Upper lobe of right lung (tissue), 1 donor: ENCODE measurements at regions not wholly inside any gene's neighbourhood (a gene's known extent, or its start where the extent isn't known, plus 50 kb on each side); places are given as distances from the start of the nearest gene placed in this dataset.

ENCODE experiments used
- ATAC-seq: fragments of 200-7000 bp; cut with Tn5 transposase; one replicate; pipeline ENCODE4 v1.9.1; 2020; ENCODE audit warnings: mild to moderate bottlenecking, moderate library complexity
- DNase-seq: peaks from one replicate; pipeline ENCODE4 v3.0.0-alpha.2; 2020
- H3K27ac ChIP-seq: fragments of 200-600 bp; one replicate; pipeline ENCODE4 v1.8.0; 2022
- H3K27me3 ChIP-seq: fragments of 200-600 bp; one replicate; pipeline ENCODE4 v1.8.0; 2022; ENCODE audit warnings: mild to moderate bottlenecking
- H3K36me3 ChIP-seq: fragments of 200-600 bp; one replicate; pipeline ENCODE4 v1.8.0; 2022
- H3K4me1 ChIP-seq: fragments of 200-600 bp; one replicate; pipeline ENCODE4 v1.8.0; 2022
- H3K4me3 ChIP-seq: fragments of 200-600 bp; one replicate; pipeline ENCODE4 v1.8.0; 2022; ENCODE audit warnings: mild to moderate bottlenecking
- H3K9me3 ChIP-seq: fragments of 200-600 bp; one replicate; pipeline ENCODE4 v1.8.0; 2022
- intact Hi-C: fragments of 100-400 bp; cut with DNase I; formaldehyde crosslinking; loops from one replicate; pipeline ENCODE4 v1.11.0; 2022
- TF ChIP-seq, protein P1 (sequence below): fragments of 200-600 bp; IDR thresholded peaks from one replicate; pipeline ENCODE4 v1.8.0; 2022; ENCODE audit warnings: antibody characterized with exemption
- donor health status: DM: no; HTN: yes; CAD: no; lungs with severe emphysema.

DNA sequence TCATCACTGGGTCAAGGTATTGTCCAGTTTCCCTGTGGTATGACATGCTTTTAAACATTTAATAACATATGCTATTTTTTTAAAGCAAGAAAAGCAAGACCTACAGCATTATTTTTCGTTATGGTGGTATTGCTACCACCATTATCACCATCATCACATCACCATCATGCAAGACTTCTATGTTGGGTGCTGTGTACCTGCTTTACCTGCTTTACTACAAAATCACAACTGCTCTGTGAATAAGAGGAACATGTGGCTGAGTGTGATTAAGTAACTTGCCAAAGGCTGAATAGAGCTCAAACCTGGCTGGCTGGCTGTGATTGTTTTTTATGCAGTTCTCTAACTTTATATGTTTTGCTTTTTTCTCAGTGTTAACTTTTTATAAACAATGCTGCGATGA is 140.8 kb upstream of the CLINT1 start:
- Histone ChIP-seq H3K36me3 (no peaks in the 10 kb centered on the region), H3K27ac (no peak overlapping the region), H3K4me1 (peaks cover 2% of the 10 kb centered on the region), H3K9me3 (no peaks in the 10 kb centered on the region), H3K4me3 (no peak overlapping the region), H3K27me3 (no peaks in the 10 kb centered on the region)
- intact Hi-C loops: loop anchor here (10.0 kb wide), 1 partner anchor 185 kb away; no protein-coding TSS in a partner anchor
- DNase-seq (no peak), ATAC-seq (no peak)
- TF ChIP-seq, protein P1, sequence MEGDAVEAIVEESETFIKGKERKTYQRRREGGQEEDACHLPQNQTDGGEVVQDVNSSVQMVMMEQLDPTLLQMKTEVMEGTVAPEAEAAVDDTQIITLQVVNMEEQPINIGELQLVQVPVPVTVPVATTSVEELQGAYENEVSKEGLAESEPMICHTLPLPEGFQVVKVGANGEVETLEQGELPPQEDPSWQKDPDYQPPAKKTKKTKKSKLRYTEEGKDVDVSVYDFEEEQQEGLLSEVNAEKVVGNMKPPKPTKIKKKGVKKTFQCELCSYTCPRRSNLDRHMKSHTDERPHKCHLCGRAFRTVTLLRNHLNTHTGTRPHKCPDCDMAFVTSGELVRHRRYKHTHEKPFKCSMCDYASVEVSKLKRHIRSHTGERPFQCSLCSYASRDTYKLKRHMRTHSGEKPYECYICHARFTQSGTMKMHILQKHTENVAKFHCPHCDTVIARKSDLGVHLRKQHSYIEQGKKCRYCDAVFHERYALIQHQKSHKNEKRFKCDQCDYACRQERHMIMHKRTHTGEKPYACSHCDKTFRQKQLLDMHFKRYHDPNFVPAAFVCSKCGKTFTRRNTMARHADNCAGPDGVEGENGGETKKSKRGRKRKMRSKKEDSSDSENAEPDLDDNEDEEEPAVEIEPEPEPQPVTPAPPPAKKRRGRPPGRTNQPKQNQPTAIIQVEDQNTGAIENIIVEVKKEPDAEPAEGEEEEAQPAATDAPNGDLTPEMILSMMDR: no peak

DNA sequence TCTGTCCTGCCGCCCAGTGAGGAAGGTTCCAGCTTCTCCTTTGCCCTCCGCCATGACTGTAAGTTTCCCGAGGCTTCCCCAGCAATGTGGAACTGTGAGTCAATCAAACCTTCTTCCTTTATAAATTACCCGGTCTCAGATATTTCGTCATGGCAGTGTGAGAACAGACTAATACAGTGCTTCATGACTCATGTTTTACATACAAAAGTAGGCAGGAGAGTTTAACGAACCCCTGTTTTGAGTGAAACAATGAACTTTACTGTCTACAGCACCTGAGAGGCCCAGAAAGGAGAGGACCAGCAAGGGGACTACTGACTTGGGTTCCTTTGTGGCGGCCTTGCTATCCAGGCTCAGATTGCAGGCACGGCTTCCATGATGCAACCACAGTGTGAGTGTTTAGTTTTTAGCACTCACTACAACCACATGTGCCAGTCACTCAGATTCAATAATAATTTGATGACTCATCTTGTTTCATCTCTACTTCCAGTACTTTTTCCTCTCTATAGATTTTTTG is 139.1 kb upstream of the CLINT1 start:
- H3K9me3 ChIP-seq: no peaks in the 10 kb centered on the region
- H3K36me3 ChIP-seq: no peaks in the 10 kb centered on the region
- no peak for ATAC-seq
- intact Hi-C loops: loop anchor here (10.0 kb wide), 1 partner anchor 183 kb away; no protein-coding TSS in a partner anchor
- H3K4me3 ChIP-seq: no peak overlapping the region
- peaks cover 4% of the 10 kb centered on the region for H3K4me1 ChIP-seq
- TF ChIP-seq, protein P1: no peak
- no peaks in the 10 kb centered on the region for H3K27me3 ChIP-seq
- no peak for DNase-seq
- H3K27ac ChIP-seq: no peak overlapping the region

DNA sequence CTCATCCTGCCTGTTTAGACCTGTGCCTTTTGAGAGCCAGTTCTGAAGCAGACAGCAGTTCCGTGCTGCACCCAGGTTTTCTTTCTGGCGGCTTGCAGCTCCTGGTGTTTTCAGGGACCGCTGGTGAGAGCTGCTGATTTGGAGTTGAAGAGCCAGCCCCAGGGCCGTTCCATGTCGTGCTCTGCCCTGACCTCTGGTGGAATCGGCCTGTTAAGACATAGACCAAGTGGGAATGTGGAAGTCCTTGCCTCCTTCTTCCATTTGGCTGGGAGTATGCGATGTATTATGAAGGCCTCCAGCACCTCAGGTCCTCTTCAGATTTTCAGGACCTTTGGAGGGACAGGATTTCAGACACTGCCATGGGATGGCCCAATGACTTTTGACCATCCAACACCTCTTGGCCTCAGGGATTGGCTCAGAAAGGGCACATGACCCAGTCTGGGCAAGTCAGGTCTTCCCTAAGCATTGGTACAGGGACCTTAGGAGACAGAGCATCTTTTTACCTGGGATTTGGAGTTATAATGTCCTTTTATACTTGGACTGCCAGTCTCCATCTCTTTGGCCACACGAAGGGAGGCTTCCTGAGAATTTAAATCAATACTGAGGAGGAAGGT is 136.1 kb upstream of the CLINT1 start:
- DNase-seq (peak; percentile 79), ATAC-seq (peak; percentile 98)
- Histone ChIP-seq H3K27ac (no peak overlapping the region), H3K4me1 (peaks cover 4% of the 10 kb centered on the region), H3K9me3 (no peaks in the 10 kb centered on the region), H3K27me3 (no peaks in the 10 kb centered on the region), H3K4me3 (no peak overlapping the region), H3K36me3 (no peaks in the 10 kb centered on the region)
- intact Hi-C loops: loop anchor here (10.0 kb wide), 1 partner anchor 180 kb away; no protein-coding TSS in a partner anchor
- TF ChIP-seq, protein P1: peak; percentile 74

DNA sequence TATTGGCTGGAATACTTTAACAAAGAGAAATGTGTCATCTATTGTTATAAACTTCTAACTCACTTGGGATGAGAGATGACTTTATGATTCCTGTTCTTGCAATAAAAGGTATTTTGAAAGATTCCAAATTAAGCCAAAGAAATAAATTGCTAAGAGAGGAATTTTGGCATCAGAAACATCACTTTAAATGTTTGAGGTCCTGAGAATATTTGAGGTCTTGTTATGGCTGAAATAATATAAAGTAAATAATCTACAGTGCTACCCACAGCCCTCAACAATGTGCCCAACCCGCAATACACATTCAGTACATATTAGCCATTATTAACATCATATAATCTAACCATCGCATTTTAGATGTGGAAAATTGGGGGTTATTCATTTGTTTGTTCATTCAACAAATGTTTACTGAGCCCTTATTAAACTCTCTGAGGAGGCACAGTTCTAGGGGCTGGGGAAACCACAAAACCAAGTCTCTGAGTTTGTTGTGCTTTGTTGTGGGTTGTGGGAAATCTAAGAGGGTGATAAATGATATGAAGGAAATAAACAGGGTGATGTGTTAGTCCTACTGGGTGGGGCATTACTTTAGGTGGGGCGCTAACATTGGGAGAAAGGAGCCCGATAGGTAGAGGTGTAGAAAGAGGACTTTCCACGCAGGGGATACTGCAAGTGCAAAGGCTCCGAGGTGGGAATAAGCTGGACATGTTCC is 135.2 kb upstream of the CLINT1 start:
- intact Hi-C loops: loop anchor here (10.0 kb wide), 1 partner anchor 179 kb away; no protein-coding TSS in a partner anchor
- DNase-seq (no peak), ATAC-seq (no peak)
- peaks cover 4% of the 10 kb centered on the region for H3K4me1 ChIP-seq
- no peaks in the 10 kb centered on the region for H3K27me3 ChIP-seq
- H3K36me3 ChIP-seq: no peaks in the 10 kb centered on the region
- TF ChIP-seq, protein P1: no peak
- H3K4me3 ChIP-seq: no peak overlapping the region
- no peak overlapping the region for H3K27ac ChIP-seq
- no peaks in the 10 kb centered on the region for H3K9me3 ChIP-seq

DNA sequence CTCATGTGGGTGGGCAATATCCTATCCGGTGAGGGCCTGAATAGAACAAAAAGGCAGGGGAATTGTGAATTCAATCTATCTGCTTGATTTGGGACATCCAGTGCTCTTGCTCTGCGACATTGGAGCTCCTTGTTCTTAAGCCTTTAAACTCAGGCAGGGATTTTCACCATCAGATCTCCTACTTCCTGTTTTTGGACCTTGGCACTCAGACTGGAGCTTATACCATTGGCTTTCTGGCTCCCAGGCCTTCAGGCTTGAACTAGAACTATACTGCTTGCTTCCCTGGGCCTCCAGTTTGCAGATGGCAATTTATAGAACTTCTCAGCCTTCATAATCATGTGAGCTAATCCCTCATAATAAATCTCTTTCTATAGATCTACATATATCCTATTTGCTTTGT is 134.3 kb upstream of the CLINT1 start:
- Histone ChIP-seq H3K27ac (no peak overlapping the region), H3K27me3 (no peaks in the 10 kb centered on the region), H3K4me1 (peaks cover 4% of the 10 kb centered on the region), H3K9me3 (no peaks in the 10 kb centered on the region), H3K36me3 (no peaks in the 10 kb centered on the region), H3K4me3 (no peak overlapping the region)
- ATAC-seq (no peak), DNase-seq (no peak)
- TF ChIP-seq, protein P1: no peak
- intact Hi-C loops: loop anchor here (10.0 kb wide), 1 partner anchor 178 kb away; no protein-coding TSS in a partner anchor
